HuH-7 (cell line): ENCODE measurements at regions not wholly inside any gene's neighbourhood (a gene's known extent, or its start where the extent isn't known, plus 50 kb on each side); places are given as distances from the start of the nearest gene placed in this dataset.
"Not testable (repeated sequence)": the region's sequence is repeated elsewhere in the genome, so short reads cannot be mapped to it uniquely, and the experiment has no call there.

Experiments
- DNase-seq: peaks from one replicate; pipeline ENCODE4 v3.0.0; 2011; ENCODE audit warnings: low spot score

GRCh38 chr6:106745824-106746582, 116.6 kb downstream of the QRSL1 start:
- no peak for DNase-seq

- no peak for DNase-seq
Measured at GRCh38 chr6:106745197-106745770, 115.9 kb downstream of the QRSL1 start.

GRCh38 chr6:106744781-106745180, 115.4 kb downstream of the QRSL1 start:
- no peak for DNase-seq

- DNase-seq = not testable (repeated sequence)
Measured at GRCh38 chr6:106744029-106744428, 114.7 kb downstream of the QRSL1 start.

- DNase-seq = no peak
Measured at GRCh38 chr6:106743612-106744011, 114.2 kb downstream of the QRSL1 start.

GRCh38 chr6:106740287-106740686, 110.9 kb downstream of the QRSL1 start:
- no peak for DNase-seq

- no peak for DNase-seq
Measured at GRCh38 chr6:106739387-106739786, 110.0 kb downstream of the QRSL1 start.

GRCh38 chr6:106736502-106736901, 107.1 kb downstream of the QRSL1 start:
- DNase-seq = no peak

- DNase-seq = no peak
Measured at GRCh38 chr6:106735828-106736227, 106.5 kb downstream of the QRSL1 start.

- no peak for DNase-seq
Measured at GRCh38 chr6:106735136-106735633, 105.8 kb downstream of the QRSL1 start.

GRCh38 chr6:106733386-106733785, 104.0 kb downstream of the QRSL1 start:
- DNase-seq = no peak

- no peak for DNase-seq
Measured at GRCh38 chr6:106732376-106732940, 103.1 kb downstream of the QRSL1 start.

GRCh38 chr6:106731843-106732160, 102.4 kb downstream of the QRSL1 start:
- no peak for DNase-seq

- DNase-seq = peak; percentile 64
Measured at GRCh38 chr6:106731144-106731842, 101.9 kb downstream of the QRSL1 start.

GRCh38 chr6:106730718-106731117, 101.3 kb downstream of the QRSL1 start:
- DNase-seq = no peak

GRCh38 chr6:106730264-106730663, 100.9 kb downstream of the QRSL1 start:
- DNase-seq = no peak

- DNase-seq = no peak
Measured at GRCh38 chr6:106729841-106730240, 100.5 kb downstream of the QRSL1 start.

- DNase-seq = no peak
Measured at GRCh38 chr6:106728296-106728870, 99.0 kb downstream of the QRSL1 start.

- DNase-seq = no peak
Measured at GRCh38 chr6:106727480-106728149, 98.2 kb downstream of the QRSL1 start.

GRCh38 chr6:106724848-106725247, 95.5 kb downstream of the QRSL1 start:
- DNase-seq = no peak

GRCh38 chr6:106724337-106724736, 95.0 kb downstream of the QRSL1 start:
- DNase-seq = no peak

GRCh38 chr6:106723419-106723818, 94.0 kb downstream of the QRSL1 start:
- DNase-seq = not testable (repeated sequence)
